Progenitor cell of endocrine pancreas (in vitro differentiated cells): ENCODE measurements at regions not wholly inside any gene's neighbourhood (a gene's known extent, or its start where the extent isn't known, plus 50 kb on each side); places are given as distances from the start of the nearest gene placed in this dataset.

Experiments used
- DNase-seq: peaks from one replicate; pipeline ENCODE4 v3.0.0; 2021; ENCODE audit warnings: low spot score; ENCODE audit not compliant: unreplicated experiment
- H3K27ac Mint-ChIP-seq: 2 replicates; pipeline ENCODE4 v1.8.0; 2021; ENCODE audit warnings: mild to moderate bottlenecking, moderate library complexity, mixed read lengths
- H3K27me3 Mint-ChIP-seq: 2 replicates; pipeline ENCODE4 v1.8.0; 2021; ENCODE audit warnings: mixed read lengths
- H3K36me3 Mint-ChIP-seq: 2 replicates; pipeline ENCODE4 v1.8.0; 2022; ENCODE audit warnings: mixed read lengths; ENCODE audit not compliant: insufficient read depth
- H3K4me1 Mint-ChIP-seq: 2 replicates; pipeline ENCODE4 v1.8.0; 2021; ENCODE audit warnings: low read depth, mixed read lengths
- H3K4me3 Mint-ChIP-seq: 2 replicates; pipeline ENCODE4 v1.8.0; 2021; ENCODE audit warnings: low read depth, mild to moderate bottlenecking, moderate library complexity, mixed read lengths
- H3K9me3 Mint-ChIP-seq: 2 replicates; pipeline ENCODE4 v1.8.0; 2021; ENCODE audit warnings: low read depth, mixed read lengths
- CTCF ChIP-seq: fragments of 200-600 bp; sonication (generic); IDR thresholded peaks from one replicate; pipeline ENCODE4 v1.5.0; 2021; ENCODE audit warnings: antibody characterized with exemption, mild to moderate bottlenecking; ENCODE audit not compliant: unreplicated experiment

DNA sequence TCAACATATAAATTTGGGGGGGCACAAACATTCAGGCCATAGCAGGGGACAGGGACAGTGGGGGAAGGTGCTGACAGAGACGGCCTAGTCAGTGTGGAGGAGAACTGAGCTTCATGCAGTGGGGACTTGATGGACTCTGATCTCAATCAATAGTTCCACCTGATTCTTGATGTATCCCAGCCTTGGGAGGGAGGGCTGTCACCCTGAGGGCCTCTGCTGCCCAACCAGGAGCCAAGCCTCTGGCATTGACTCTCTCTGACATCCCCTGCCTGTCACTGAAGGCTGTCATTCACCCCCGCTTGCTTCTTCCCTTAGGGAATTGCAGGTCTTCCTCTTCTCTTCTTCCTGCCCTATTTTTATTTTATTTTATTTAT lies 180.6 kb upstream of the TAB2 start:
- no peak for TF ChIP-seq CTCF
- Mint-ChIP-seq H3K27me3 (peaks cover 11% of the 10 kb centered on the region), H3K27ac (no peak overlapping the region), H3K4me1 (peaks cover 25% of the 10 kb centered on the region), H3K36me3 (no peaks in the 10 kb centered on the region), H3K9me3 (peaks cover 3% of the 10 kb centered on the region), H3K4me3 (no peak overlapping the region)
- no peak for DNase-seq

DNA sequence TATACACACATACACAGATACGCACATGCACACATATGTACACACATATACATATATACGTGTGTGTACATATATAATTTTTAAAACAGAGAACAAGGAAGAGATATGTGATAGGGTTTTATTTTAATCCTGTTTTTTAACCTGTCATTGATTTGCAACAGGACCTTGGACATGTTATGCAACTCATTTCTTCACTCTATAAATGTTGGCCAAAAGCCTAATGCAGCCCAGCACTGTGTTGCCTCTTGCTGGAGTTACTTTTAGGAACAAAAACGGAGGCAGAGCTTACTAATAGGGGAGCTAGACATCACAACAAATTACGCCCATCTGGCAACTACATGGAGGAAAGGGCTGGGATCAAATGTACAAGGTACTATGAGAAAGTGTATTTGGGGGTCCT lies 179.9 kb upstream of the TAB2 start:
- H3K27ac Mint-ChIP-seq = no peak overlapping the region
- H3K4me1 Mint-ChIP-seq = peaks cover 19% of the 10 kb centered on the region
- TF ChIP-seq CTCF = no peak
- H3K27me3 Mint-ChIP-seq = peaks cover 6% of the 10 kb centered on the region
- H3K9me3 Mint-ChIP-seq = peaks cover 3% of the 10 kb centered on the region
- no peak overlapping the region for H3K4me3 Mint-ChIP-seq
- DNase-seq = no peak
- no peaks in the 10 kb centered on the region for H3K36me3 Mint-ChIP-seq

DNA sequence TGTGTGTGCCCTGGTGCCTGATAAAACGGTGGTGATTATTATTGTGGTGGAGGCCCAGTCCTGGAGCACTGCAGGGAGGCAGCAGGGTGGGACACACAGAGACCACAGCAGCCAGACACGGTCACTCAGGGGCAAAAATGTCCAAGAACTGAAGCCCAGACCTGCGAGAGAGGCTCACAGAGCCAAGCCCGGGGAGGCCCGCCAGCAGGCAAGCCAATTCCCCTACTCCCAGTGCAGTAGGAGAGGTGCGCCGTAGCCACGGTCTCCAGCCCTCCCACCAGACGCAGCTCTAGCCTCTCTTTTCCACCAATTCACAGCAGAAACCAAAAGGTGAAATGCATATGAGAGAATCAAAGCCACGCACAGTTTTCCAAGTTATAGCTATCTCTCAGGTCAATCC lies 179.4 kb upstream of the TAB2 start:
- no peak for TF ChIP-seq CTCF
- Mint-ChIP-seq H3K4me3 (no peak overlapping the region), H3K27ac (no peak overlapping the region), H3K36me3 (no peaks in the 10 kb centered on the region), H3K9me3 (peaks cover 3% of the 10 kb centered on the region), H3K4me1 (peaks cover 17% of the 10 kb centered on the region), H3K27me3 (peaks cover 6% of the 10 kb centered on the region)
- no peak for DNase-seq

- H3K36me3 Mint-ChIP-seq = no peaks in the 10 kb centered on the region
- peaks cover 15% of the 10 kb centered on the region for H3K4me1 Mint-ChIP-seq
- peaks cover 3% of the 10 kb centered on the region for H3K9me3 Mint-ChIP-seq
- no peak for TF ChIP-seq CTCF
- DNase-seq = no peak
- H3K27me3 Mint-ChIP-seq = peaks cover 6% of the 10 kb centered on the region
- no peak overlapping the region for H3K4me3 Mint-ChIP-seq
- H3K27ac Mint-ChIP-seq = no peak overlapping the region
These were observed 178.7 kb upstream of the TAB2 start for GRCh38 chr6:149138699-149139294.

- Mint-ChIP-seq H3K4me3 (no peak overlapping the region), H3K4me1 (peaks cover 15% of the 10 kb centered on the region), H3K9me3 (peaks cover 3% of the 10 kb centered on the region), H3K27ac (no peak overlapping the region), H3K36me3 (no peaks in the 10 kb centered on the region), H3K27me3 (peaks cover 6% of the 10 kb centered on the region)
- DNase-seq = no peak
- no peak for TF ChIP-seq CTCF
These were observed 177.8 kb upstream of the TAB2 start for GRCh38 chr6:149139782-149140136.
